ENCODE measurements at regions not wholly inside any gene's neighbourhood (a gene's known extent, or its start where the extent isn't known, plus 50 kb on each side); places are given as distances from the start of the nearest gene placed in this dataset.

- TF ChIP-seq CTCF (conservative IDR thresholded peaks at IDR 0.05) = no peak
- H3K27ac ChIP-seq = peak overlapping the region; percentile 68
These were observed 194.8 kb downstream of the ZFP36L2 start for GRCh38 chr2:43031471-43032212.

GRCh38 chr2:43030551-43031307 lies 195.7 kb downstream of the ZFP36L2 start:
- TF ChIP-seq CTCF (conservative IDR thresholded peaks at IDR 0.05) = no peak
- no peak overlapping the region for H3K27ac ChIP-seq

- TF ChIP-seq CTCF (conservative IDR thresholded peaks at IDR 0.05) = no peak
- H3K27ac ChIP-seq = no peak overlapping the region
These were observed 197.2 kb downstream of the ZFP36L2 start for GRCh38 chr2:43029186-43029585.

GRCh38 chr2:43028188-43028587 lies 198.2 kb downstream of the ZFP36L2 start:
- no peak for TF ChIP-seq CTCF (conservative IDR thresholded peaks at IDR 0.05)
- no peak overlapping the region for H3K27ac ChIP-seq

GRCh38 chr2:43027097-43027873 lies 199.1 kb downstream of the ZFP36L2 start:
- no peak for TF ChIP-seq CTCF (conservative IDR thresholded peaks at IDR 0.05)
- H3K27ac ChIP-seq = no peak overlapping the region

- TF ChIP-seq CTCF (conservative IDR thresholded peaks at IDR 0.05) = no peak
- no peak overlapping the region for H3K27ac ChIP-seq
These were observed 199.8 kb downstream of the ZFP36L2 start for GRCh38 chr2:43026426-43027096.

Measured in VCaP (cell line).